Liver (tissue), 3 donors: ENCODE measurements at regions not wholly inside any gene's neighbourhood (a gene's known extent, or its start where the extent isn't known, plus 50 kb on each side); places are given as distances from the start of the nearest gene placed in this dataset.

Experiments
- JUND ChIP-seq, 2 donors: IDR thresholded peaks; 2 replicates each; pipeline ENCODE4 v1.6.1; 2016; ENCODE audit warnings: antibody characterized with exemption in 2 of 2
- NR2F2 ChIP-seq: IDR thresholded peaks from 2 replicates; pipeline ENCODE4 v1.6.1; 2016; ENCODE audit warnings: antibody characterized with exemption
- RAD21 ChIP-seq, 2 donors: IDR thresholded peaks; 2 replicates each; pipeline ENCODE4 v1.6.1; 2016; ENCODE audit warnings: antibody characterized with exemption in 2 of 2, mild to moderate bottlenecking in 2 of 2
- SP1 ChIP-seq: IDR thresholded peaks from 2 replicates; pipeline ENCODE4 v1.6.1; 2018; ENCODE audit warnings: antibody characterized with exemption, mild to moderate bottlenecking
- TAF1 ChIP-seq: conservative IDR thresholded peaks from 2 replicates; pipeline ENCODE4 v1.6.1; 2016; ENCODE audit warnings: antibody characterized with exemption, mild to moderate bottlenecking
- YY1 ChIP-seq: IDR thresholded peaks from 2 replicates; pipeline ENCODE4 v1.6.1; 2016; ENCODE audit warnings: antibody characterized with exemption, mild to moderate bottlenecking
- TF ChIP-seq, protein P1 (sequence below): fragments of 150-350 bp; IDR thresholded peaks from 2 replicates; pipeline ENCODE4 v1.5.1; 2017; ENCODE audit warnings: improper control_type of control experiment, low read depth, low read length; ENCODE audit not compliant: missing input control
- TF ChIP-seq, protein P2 (sequence below): IDR thresholded peaks from 2 replicates; pipeline ENCODE4 v1.6.1; 2016; ENCODE audit warnings: antibody characterized with exemption
- donor health status: healthy.
- donor health status: healthy.

DNA sequence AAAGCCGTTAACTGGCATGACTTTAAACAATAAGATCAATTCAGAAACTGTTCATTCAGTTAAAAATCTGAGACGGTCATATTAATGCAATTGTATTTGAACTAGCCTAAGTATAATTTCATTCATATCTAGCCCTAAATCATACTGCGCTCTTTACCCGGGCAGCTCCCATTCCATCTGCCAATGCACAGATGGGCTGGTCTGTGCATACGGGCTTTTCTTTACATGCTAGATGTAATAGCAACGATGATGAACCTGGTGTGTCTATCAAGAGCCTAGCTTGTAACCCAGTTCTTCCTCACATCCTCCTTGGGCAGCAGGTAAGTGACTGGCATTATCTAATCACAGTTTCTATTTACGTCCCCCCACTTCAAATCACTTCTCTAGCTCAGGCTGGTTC lies 631.5 kb upstream of the KLHL29 start:
- TF ChIP-seq, protein P1, sequence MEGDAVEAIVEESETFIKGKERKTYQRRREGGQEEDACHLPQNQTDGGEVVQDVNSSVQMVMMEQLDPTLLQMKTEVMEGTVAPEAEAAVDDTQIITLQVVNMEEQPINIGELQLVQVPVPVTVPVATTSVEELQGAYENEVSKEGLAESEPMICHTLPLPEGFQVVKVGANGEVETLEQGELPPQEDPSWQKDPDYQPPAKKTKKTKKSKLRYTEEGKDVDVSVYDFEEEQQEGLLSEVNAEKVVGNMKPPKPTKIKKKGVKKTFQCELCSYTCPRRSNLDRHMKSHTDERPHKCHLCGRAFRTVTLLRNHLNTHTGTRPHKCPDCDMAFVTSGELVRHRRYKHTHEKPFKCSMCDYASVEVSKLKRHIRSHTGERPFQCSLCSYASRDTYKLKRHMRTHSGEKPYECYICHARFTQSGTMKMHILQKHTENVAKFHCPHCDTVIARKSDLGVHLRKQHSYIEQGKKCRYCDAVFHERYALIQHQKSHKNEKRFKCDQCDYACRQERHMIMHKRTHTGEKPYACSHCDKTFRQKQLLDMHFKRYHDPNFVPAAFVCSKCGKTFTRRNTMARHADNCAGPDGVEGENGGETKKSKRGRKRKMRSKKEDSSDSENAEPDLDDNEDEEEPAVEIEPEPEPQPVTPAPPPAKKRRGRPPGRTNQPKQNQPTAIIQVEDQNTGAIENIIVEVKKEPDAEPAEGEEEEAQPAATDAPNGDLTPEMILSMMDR = no peak
- TF ChIP-seq, protein P2, sequence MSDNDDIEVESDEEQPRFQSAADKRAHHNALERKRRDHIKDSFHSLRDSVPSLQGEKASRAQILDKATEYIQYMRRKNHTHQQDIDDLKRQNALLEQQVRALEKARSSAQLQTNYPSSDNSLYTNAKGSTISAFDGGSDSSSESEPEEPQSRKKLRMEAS = no peak
- TF ChIP-seq JUND (IDR thresholded peaks at IDR 0.05) = no peak
- TF ChIP-seq NR2F2 = no peak
- no peak for TF ChIP-seq TAF1
- TF ChIP-seq RAD21 (IDR thresholded peaks at IDR 0.05) = no peak
- TF ChIP-seq YY1 = no peak
- TF ChIP-seq SP1 = no peak
